ENCODE measurements at regions not wholly inside any gene's neighbourhood (a gene's known extent, or its start where the extent isn't known, plus 50 kb on each side); places are given as distances from the start of the nearest gene placed in this dataset.

DNA sequence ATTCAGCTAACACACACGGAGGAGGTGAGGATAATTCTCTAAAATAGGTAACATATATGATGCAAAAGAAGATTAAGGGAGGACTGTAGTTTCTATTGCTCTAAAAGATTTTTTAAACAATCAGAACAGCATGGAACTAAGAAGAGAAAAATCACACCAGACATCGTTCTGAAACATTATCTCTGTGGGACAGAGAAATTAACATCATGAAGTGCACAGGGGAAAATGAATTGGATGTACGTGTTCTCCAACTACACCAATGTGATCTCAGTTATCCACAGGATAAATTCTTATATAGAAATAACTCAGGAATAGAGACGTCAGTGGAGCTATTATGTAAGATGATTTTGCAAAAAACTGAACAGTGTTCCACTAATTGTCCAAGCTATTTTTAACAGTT lies 614.1 kb upstream of the HS3ST1 start:
- ChIA-PET CTCF (interaction anchor here (1.7 kb wide), 1 partner anchor 590 kb away, joined by 7 read pairs; no protein-coding TSS in a partner anchor), POLR2A (no interaction called here)
- H3K27ac ChIP-seq (ENCODE audit: extremely low read depth, low read depth, low read length), result no peak overlapping the region
- no peaks in the 10 kb centered on the region for H3K9me3 ChIP-seq (ENCODE audit: control insufficient read depth, insufficient read depth, low read depth, low read length)
- H3K36me3 ChIP-seq (ENCODE audit: control insufficient read depth in 2 of 2, insufficient read depth in 1 of 2, low read length in 2 of 2), result no peaks in the 10 kb centered on the region
- no peak overlapping the region for H3K4me3 ChIP-seq (ENCODE audit: low read depth, low read length)
- no peaks in the 10 kb centered on the region for H3K4me1 ChIP-seq (ENCODE audit: control insufficient read depth, insufficient read depth, low read length)
- TF ChIP-seq GLIS1 (tag by site-specific recombination; IDR thresholded peaks at IDR 0.05), result no peak
- no peak for TF ChIP-seq ZNF785 (tag by site-specific recombination; IDR thresholded peaks at IDR 0.05)
- TF ChIP-seq KLF8 (tag by site-specific recombination; IDR thresholded peaks at IDR 0.05), result no peak
- TF ChIP-seq ZNF223 (tag by site-specific recombination; IDR thresholded peaks at IDR 0.05), result no peak

DNA sequence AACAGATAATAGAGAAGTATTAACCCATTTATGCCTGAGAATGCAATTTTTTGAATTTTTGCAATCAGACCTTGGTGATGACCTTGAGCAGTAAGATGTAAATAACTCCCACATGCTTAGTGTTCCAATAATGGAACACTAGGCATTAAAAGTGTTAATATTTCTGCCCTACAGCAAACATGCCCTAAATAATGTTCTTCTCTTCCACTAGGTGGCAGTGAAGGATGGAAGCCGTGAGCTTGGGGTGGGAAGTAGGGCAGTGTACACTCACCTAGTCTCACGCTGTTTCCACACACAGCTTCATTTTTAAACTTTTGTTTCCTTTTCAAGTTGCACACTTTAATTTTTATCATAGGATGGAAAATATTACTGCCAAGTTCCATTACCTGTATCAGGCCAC lies 613.1 kb upstream of the HS3ST1 start:
- H3K4me3 ChIP-seq (ENCODE audit: low read depth, low read length), result no peak overlapping the region
- POLR2A ChIA-PET, result no interaction called here
- no peaks in the 10 kb centered on the region for H3K4me1 ChIP-seq (ENCODE audit: control insufficient read depth, insufficient read depth, low read length)
- TF ChIP-seq ZNF843 (tag by site-specific recombination; IDR thresholded peaks at IDR 0.05), result no peak
- TF ChIP-seq ZNF529 (tag by site-specific recombination; IDR thresholded peaks at IDR 0.05; ENCODE audit: insufficient replicate concordance), result no peak
- TF ChIP-seq, protein P1, sequence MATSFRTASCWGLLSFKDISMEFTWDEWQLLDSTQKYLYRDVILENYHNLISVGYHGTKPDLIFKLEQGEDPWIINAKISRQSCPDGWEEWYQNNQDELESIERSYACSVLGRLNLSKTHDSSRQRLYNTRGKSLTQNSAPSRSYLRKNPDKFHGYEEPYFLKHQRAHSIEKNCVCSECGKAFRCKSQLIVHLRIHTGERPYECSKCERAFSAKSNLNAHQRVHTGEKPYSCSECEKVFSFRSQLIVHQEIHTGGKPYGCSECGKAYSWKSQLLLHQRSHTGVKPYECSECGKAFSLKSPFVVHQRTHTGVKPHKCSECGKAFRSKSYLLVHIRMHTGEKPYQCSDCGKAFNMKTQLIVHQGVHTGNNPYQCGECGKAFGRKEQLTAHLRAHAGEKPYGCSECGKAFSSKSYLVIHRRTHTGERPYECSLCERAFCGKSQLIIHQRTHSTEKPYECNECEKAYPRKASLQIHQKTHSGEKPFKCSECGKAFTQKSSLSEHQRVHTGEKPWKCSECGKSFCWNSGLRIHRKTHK (tag by site-specific recombination; IDR thresholded peaks at IDR 0.05), result no peak
- TF ChIP-seq, protein P2, sequence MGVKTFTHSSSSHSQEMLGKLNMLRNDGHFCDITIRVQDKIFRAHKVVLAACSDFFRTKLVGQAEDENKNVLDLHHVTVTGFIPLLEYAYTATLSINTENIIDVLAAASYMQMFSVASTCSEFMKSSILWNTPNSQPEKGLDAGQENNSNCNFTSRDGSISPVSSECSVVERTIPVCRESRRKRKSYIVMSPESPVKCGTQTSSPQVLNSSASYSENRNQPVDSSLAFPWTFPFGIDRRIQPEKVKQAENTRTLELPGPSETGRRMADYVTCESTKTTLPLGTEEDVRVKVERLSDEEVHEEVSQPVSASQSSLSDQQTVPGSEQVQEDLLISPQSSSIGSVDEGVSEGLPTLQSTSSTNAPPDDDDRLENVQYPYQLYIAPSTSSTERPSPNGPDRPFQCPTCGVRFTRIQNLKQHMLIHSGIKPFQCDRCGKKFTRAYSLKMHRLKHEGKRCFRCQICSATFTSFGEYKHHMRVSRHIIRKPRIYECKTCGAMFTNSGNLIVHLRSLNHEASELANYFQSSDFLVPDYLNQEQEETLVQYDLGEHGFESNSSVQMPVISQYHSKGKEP (tag by site-specific recombination; IDR thresholded peaks at IDR 0.05), result no peak
- TF ChIP-seq, protein P3, sequence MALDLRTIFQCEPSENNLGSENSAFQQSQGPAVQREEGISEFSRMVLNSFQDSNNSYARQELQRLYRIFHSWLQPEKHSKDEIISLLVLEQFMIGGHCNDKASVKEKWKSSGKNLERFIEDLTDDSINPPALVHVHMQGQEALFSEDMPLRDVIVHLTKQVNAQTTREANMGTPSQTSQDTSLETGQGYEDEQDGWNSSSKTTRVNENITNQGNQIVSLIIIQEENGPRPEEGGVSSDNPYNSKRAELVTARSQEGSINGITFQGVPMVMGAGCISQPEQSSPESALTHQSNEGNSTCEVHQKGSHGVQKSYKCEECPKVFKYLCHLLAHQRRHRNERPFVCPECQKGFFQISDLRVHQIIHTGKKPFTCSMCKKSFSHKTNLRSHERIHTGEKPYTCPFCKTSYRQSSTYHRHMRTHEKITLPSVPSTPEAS (tag by site-specific recombination; IDR thresholded peaks at IDR 0.05), result no peak
- TF ChIP-seq ZNF341 (tag by site-specific recombination; IDR thresholded peaks at IDR 0.05; ENCODE audit: low read depth), result no peak
- no peak for TF ChIP-seq ZNF169 (tag by site-specific recombination; IDR thresholded peaks at IDR 0.05)
- TF ChIP-seq, protein P4, sequence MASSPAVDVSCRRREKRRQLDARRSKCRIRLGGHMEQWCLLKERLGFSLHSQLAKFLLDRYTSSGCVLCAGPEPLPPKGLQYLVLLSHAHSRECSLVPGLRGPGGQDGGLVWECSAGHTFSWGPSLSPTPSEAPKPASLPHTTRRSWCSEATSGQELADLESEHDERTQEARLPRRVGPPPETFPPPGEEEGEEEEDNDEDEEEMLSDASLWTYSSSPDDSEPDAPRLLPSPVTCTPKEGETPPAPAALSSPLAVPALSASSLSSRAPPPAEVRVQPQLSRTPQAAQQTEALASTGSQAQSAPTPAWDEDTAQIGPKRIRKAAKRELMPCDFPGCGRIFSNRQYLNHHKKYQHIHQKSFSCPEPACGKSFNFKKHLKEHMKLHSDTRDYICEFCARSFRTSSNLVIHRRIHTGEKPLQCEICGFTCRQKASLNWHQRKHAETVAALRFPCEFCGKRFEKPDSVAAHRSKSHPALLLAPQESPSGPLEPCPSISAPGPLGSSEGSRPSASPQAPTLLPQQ (tag by site-specific recombination; IDR thresholded peaks at IDR 0.05), result no peak
- TF ChIP-seq, protein P5, sequence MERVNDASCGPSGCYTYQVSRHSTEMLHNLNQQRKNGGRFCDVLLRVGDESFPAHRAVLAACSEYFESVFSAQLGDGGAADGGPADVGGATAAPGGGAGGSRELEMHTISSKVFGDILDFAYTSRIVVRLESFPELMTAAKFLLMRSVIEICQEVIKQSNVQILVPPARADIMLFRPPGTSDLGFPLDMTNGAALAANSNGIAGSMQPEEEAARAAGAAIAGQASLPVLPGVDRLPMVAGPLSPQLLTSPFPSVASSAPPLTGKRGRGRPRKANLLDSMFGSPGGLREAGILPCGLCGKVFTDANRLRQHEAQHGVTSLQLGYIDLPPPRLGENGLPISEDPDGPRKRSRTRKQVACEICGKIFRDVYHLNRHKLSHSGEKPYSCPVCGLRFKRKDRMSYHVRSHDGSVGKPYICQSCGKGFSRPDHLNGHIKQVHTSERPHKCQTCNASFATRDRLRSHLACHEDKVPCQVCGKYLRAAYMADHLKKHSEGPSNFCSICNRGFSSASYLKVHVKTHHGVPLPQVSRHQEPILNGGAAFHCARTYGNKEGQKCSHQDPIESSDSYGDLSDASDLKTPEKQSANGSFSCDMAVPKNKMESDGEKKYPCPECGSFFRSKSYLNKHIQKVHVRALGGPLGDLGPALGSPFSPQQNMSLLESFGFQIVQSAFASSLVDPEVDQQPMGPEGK (tag by site-specific recombination; IDR thresholded peaks at IDR 0.05), result no peak
- TF ChIP-seq ZNF274 (IDR thresholded peaks at IDR 0.05; ENCODE audit: low read length), result no peak
- no peak for TF ChIP-seq ZNF274 (tag by site-specific recombination; IDR thresholded peaks at IDR 0.05; ENCODE audit: borderline replicate concordance)
- no peak for TF ChIP-seq ZNF133 (tag by site-specific recombination; IDR thresholded peaks at IDR 0.05)
- TF ChIP-seq ZBTB7A (tag by site-specific recombination; IDR thresholded peaks at IDR 0.05; ENCODE audit: low read depth), result no peak
- TF ChIP-seq ZNF350 (tag by site-specific recombination; IDR thresholded peaks at IDR 0.05), result no peak
- no peak for TF ChIP-seq ZNF677 (tag by site-specific recombination; IDR thresholded peaks at IDR 0.05)
- H3K36me3 ChIP-seq (ENCODE audit: control insufficient read depth in 2 of 2, insufficient read depth in 1 of 2, low read length in 2 of 2), result no peaks in the 10 kb centered on the region
- CTCF ChIA-PET, result interaction anchor here (0.6 to 1.7 kb wide), 3 partner anchors 133 to 591 kb away, joined by 3 to 7 read pairs (median 7); no protein-coding TSS in a partner anchor
- no peak overlapping the region for H3K27ac ChIP-seq (ENCODE audit: extremely low read depth, low read depth, low read length)
- no peaks in the 10 kb centered on the region for H3K9me3 ChIP-seq (ENCODE audit: control insufficient read depth, insufficient read depth, low read depth, low read length)
